GM12878 (cell line): ENCODE measurements at regions not wholly inside any gene's neighbourhood (a gene's known extent, or its start where the extent isn't known, plus 50 kb on each side); places are given as distances from the start of the nearest gene placed in this dataset.

Source experiments
- CBFB ChIP-seq: IDR thresholded peaks from 2 replicates; pipeline ENCODE4 v1.6.1; 2016; ENCODE audit warnings: antibody characterized with exemption, low read depth
- EP300 ChIP-seq, 2 experiments: fragments of 150-350 bp in 1 of 2; IDR thresholded peaks; 2 replicates each; pipeline ENCODE4 v1.6.1; 2011 to 2012; ENCODE audit warnings: low read depth in 2 of 2, low read length in 2 of 2, borderline replicate concordance in 1 of 2, improper control_type of control experiment in 1 of 2, inconsistent platforms in 1 of 2; ENCODE audit not compliant: control insufficient read depth in 1 of 2
- ETV6 ChIP-seq, 2 experiments: fragments of 450-650 bp in 1 of 2; IDR thresholded peaks in 1 of 2; conservative IDR thresholded peaks in 1 of 2; 2 replicates each; pipeline ENCODE4 v1.6.1; 2014; ENCODE audit warnings: antibody characterized with exemption in 1 of 2, borderline replicate concordance in 1 of 2, low read depth in 1 of 2, mild to moderate bottlenecking in 1 of 2, moderate library complexity in 1 of 2
- GABPA ChIP-seq: IDR thresholded peaks from 2 replicates; pipeline ENCODE4 v1.6.1; 2014; ENCODE audit warnings: antibody characterized with exemption, low read depth, mild to moderate bottlenecking, inconsistent platforms
- NFXL1 ChIP-seq: fragments of 450-650 bp; IDR thresholded peaks from 2 replicates; pipeline ENCODE4 v1.6.1; 2017; ENCODE audit warnings: antibody characterized with exemption, mild to moderate bottlenecking, borderline replicate concordance
- SREBF2 ChIP-seq: IDR thresholded peaks from 2 replicates; pipeline ENCODE4 v1.6.1; 2012; ENCODE audit warnings: mild to moderate bottlenecking, low read length
- TF ChIP-seq, protein P1 (sequence below): IDR thresholded peaks from 2 replicates; pipeline ENCODE4 v1.6.1; 2012; ENCODE audit warnings: low read depth, low read length, improper control_type of control experiment
- TF ChIP-seq, protein P2 (sequence below): fragments of 450-650 bp; formaldehyde crosslinking; IDR thresholded peaks from 2 replicates; pipeline ENCODE4 v1.4.0; 2020; ENCODE audit warnings: mild to moderate bottlenecking, moderate library complexity

DNA sequence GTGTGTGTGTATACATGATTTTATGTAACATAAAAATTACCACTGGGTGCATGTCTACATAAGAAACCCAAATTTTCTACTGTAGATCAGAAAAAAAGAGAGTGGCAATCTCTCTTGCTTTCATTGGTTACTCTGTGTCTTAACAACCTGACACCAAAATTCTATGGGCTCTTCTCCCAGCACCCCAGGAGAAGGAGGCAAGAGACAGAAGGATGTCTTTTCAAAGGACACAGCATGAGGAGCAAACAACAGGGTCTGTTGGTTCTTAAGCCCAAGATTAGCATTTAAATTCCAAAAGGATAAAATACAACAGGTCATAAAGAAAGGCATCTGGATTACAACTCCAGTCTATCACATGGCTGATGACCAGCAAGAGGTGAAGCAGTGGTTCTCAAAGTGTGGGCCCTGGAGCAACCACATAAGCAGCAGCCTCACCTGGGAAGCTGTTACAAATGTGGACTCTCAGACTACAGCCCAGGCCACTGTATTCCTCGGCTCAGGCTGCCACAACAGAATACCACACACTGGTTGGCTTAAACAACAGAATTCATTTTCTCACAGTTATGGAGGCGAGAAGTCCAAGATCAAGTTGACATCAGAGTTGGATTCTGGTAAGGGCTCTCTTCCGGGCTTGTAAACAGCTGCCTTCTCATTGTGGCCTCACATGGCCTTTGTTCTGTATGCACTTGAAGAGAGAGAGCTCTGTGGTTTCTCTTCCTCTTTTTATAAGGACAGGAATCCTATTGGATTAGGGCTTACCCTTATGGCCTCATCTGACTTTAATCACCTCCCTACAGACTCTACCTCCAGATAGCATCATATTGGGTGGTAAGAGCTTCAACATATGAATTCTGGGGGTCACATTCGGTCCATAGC, 79.8 kb upstream of the RNF152 start:
- TF ChIP-seq, protein P1, sequence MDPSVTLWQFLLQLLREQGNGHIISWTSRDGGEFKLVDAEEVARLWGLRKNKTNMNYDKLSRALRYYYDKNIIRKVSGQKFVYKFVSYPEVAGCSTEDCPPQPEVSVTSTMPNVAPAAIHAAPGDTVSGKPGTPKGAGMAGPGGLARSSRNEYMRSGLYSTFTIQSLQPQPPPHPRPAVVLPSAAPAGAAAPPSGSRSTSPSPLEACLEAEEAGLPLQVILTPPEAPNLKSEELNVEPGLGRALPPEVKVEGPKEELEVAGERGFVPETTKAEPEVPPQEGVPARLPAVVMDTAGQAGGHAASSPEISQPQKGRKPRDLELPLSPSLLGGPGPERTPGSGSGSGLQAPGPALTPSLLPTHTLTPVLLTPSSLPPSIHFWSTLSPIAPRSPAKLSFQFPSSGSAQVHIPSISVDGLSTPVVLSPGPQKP = no peak
- TF ChIP-seq GABPA (no peak), EP300 (IDR thresholded peaks at IDR 0.05; ENCODE audit: borderline replicate concordance in 1 of 2, control insufficient read depth in 1 of 2, low read depth in 2 of 2, low read length in 2 of 2) (no peak), ETV6 (conservative IDR thresholded peaks at IDR 0.05 in 1 of 2, IDR thresholded peaks at IDR 0.05 in 1 of 2; ENCODE audit: borderline replicate concordance in 1 of 2, low read depth in 1 of 2) (no peak), SREBF2 (no peak), NFXL1 (no peak), CBFB (no peak)
- TF ChIP-seq, protein P2, sequence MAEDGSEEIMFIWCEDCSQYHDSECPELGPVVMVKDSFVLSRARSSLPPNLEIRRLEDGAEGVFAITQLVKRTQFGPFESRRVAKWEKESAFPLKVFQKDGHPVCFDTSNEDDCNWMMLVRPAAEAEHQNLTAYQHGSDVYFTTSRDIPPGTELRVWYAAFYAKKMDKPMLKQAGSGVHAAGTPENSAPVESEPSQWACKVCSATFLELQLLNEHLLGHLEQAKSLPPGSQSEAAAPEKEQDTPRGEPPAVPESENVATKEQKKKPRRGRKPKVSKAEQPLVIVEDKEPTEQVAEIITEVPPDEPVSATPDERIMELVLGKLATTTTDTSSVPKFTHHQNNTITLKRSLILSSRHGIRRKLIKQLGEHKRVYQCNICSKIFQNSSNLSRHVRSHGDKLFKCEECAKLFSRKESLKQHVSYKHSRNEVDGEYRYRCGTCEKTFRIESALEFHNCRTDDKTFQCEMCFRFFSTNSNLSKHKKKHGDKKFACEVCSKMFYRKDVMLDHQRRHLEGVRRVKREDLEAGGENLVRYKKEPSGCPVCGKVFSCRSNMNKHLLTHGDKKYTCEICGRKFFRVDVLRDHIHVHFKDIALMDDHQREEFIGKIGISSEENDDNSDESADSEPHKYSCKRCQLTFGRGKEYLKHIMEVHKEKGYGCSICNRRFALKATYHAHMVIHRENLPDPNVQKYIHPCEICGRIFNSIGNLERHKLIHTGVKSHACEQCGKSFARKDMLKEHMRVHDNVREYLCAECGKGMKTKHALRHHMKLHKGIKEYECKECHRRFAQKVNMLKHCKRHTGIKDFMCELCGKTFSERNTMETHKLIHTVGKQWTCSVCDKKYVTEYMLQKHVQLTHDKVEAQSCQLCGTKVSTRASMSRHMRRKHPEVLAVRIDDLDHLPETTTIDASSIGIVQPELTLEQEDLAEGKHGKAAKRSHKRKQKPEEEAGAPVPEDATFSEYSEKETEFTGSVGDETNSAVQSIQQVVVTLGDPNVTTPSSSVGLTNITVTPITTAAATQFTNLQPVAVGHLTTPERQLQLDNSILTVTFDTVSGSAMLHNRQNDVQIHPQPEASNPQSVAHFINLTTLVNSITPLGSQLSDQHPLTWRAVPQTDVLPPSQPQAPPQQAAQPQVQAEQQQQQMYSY (CRISPR knock-in tag) = no peak
